IMR-90 (cell line): ENCODE measurements at regions not wholly inside any gene's neighbourhood (a gene's known extent, or its start where the extent isn't known, plus 50 kb on each side); places are given as distances from the start of the nearest gene placed in this dataset.

Source experiments
- ATAC-seq: fragments of 200-7000 bp; cut with Tn5 transposase; 2 replicates; pipeline ENCODE4 v1.9.1; 2020; ENCODE audit warnings: low read depth, mild to moderate bottlenecking, moderate library complexity
- BruUV-seq: library from RNA; stranded (reverse); fragments of 400-500 nt; replicated peaks from 2 replicates; lab custom pipeline; 2021; lab: Mats Ljungman, UMichigan
- CTCF ChIA-PET: fragments of 300-600 bp; formaldehyde crosslinking; extraction: SDS; loops from one replicate; lab custom pipeline; 2021; ENCODE audit warnings: antibody characterized with exemption; lab: Yijun Ruan, JAX
- POLR2A ChIA-PET: fragments of 300-600 bp; sonication (Branson Sonifier 250); formaldehyde crosslinking; loops from one replicate; lab custom pipeline; 2022; ENCODE audit warnings: antibody characterized with exemption; ENCODE audit not compliant: unreplicated experiment; lab: Charles Lee
- DNase-seq: peaks from one replicate; pipeline ENCODE4 v3.0.0; 2013
- H2AFZ ChIP-seq: replicated peaks from 2 replicates; pipeline ENCODE3; 2013; ENCODE audit warnings: low read length, mild to moderate bottlenecking; ENCODE audit not compliant: poor library complexity
- H2AK5ac ChIP-seq: 2 replicates; pipeline ENCODE4 v1.6.1; 2013; ENCODE audit warnings: low read depth, low read length, inconsistent platforms
- H2AK9ac ChIP-seq: replicated peaks from 2 replicates; pipeline ENCODE3; 2013; ENCODE audit warnings: mild to moderate bottlenecking, low read depth, low read length, moderate library complexity; ENCODE audit not compliant: poor library complexity
- H2BK120ac ChIP-seq: 2 replicates; pipeline ENCODE4 v1.6.1; 2013; ENCODE audit warnings: low read depth, low read length, inconsistent platforms
- H2BK15ac ChIP-seq: 3 replicates; pipeline ENCODE4 v1.6.1; 2013; ENCODE audit warnings: low read depth, low read length, inconsistent platforms
- H2BK20ac ChIP-seq: 2 replicates; pipeline ENCODE4 v1.6.1; 2013; ENCODE audit warnings: low read depth, mild to moderate bottlenecking, inconsistent platforms, low read length, moderate library complexity
- H2BK5ac ChIP-seq: 2 replicates; pipeline ENCODE4 v1.6.1; 2013; ENCODE audit warnings: mild to moderate bottlenecking, low read depth, low read length, inconsistent platforms; ENCODE audit not compliant: poor library complexity, severe bottlenecking
- H3K14ac ChIP-seq: replicated peaks from 2 replicates; pipeline ENCODE4 v1.6.1; 2013; ENCODE audit warnings: low read depth, low read length, inconsistent platforms
- H3K18ac ChIP-seq: 2 replicates; pipeline ENCODE4 v1.6.1; 2013; ENCODE audit warnings: low read depth, low read length, control low read depth
- H3K23ac ChIP-seq: 2 replicates; pipeline ENCODE4 v1.6.1; 2013; ENCODE audit warnings: low read depth, low read length, inconsistent platforms
- H3K27ac ChIP-seq: 2 replicates; pipeline ENCODE4 v1.5.1; 2013; ENCODE audit warnings: mild to moderate bottlenecking, control low read depth, low read length; ENCODE audit not compliant: insufficient read depth
- H3K27me3 ChIP-seq: 2 replicates; pipeline ENCODE4 v1.6.1; 2013; ENCODE audit warnings: low read length; ENCODE audit not compliant: control insufficient read depth, insufficient read depth
- H3K36me3 ChIP-seq: 2 replicates; pipeline ENCODE4 v1.6.1; 2013; ENCODE audit warnings: low read length, mixed read lengths; ENCODE audit not compliant: control insufficient read depth, insufficient read depth
- H3K4ac ChIP-seq: 2 replicates; pipeline ENCODE4 v1.6.1; 2013; ENCODE audit warnings: low read depth, low read length, inconsistent platforms
- H3K4me1 ChIP-seq: 2 replicates; pipeline ENCODE4 v1.6.1; 2013; ENCODE audit warnings: low read length, mixed read lengths; ENCODE audit not compliant: control insufficient read depth, insufficient read depth
- H3K4me2 ChIP-seq: 2 replicates; pipeline ENCODE4 v1.6.1; 2013; ENCODE audit warnings: low read depth, mild to moderate bottlenecking, control low read depth, low read length, moderate library complexity
- H3K4me3 ChIP-seq: 2 replicates; pipeline ENCODE4 v1.5.1; 2013; ENCODE audit warnings: low read depth, mild to moderate bottlenecking, control low read depth, low read length, moderate library complexity; ENCODE audit not compliant: insufficient read depth
- H3K56ac ChIP-seq: 2 replicates; pipeline ENCODE4 v1.6.1; 2013; ENCODE audit warnings: low read length, inconsistent platforms; ENCODE audit not compliant: insufficient read depth; ENCODE audit errors: extremely low read depth
- H3K79me1 ChIP-seq, 2 experiments: 2 replicates each; pipeline ENCODE4 v1.6.1; 2013; ENCODE audit warnings: low read length in 2 of 2, inconsistent platforms in 1 of 2, low read depth in 1 of 2
- H3K9ac ChIP-seq: 2 replicates; pipeline ENCODE4 v1.6.1; 2013; ENCODE audit warnings: low read depth, low read length, control low read depth
- H3K9me1 ChIP-seq: 2 replicates; pipeline ENCODE4 v1.6.1; 2013; ENCODE audit warnings: low read length, inconsistent platforms; ENCODE audit not compliant: insufficient read depth
- H3K9me3 ChIP-seq: 2 replicates; pipeline ENCODE4 v1.6.1; 2013; ENCODE audit warnings: low read length; ENCODE audit not compliant: control insufficient read depth, insufficient read depth
- H4K20me1 ChIP-seq: 2 replicates; pipeline ENCODE4 v1.6.1; 2013; ENCODE audit warnings: low read length, inconsistent platforms; ENCODE audit not compliant: insufficient read depth
- H4K5ac ChIP-seq: 2 replicates; pipeline ENCODE4 v1.6.1; 2013; ENCODE audit warnings: mild to moderate bottlenecking, low read depth, low read length, control low read depth
- H4K8ac ChIP-seq, 2 experiments: 2 replicates each; pipeline ENCODE4 v1.6.1; 2013; ENCODE audit warnings: low read depth in 2 of 2, low read length in 2 of 2, control low read depth in 1 of 2, inconsistent platforms in 1 of 2
- H4K91ac ChIP-seq: 2 replicates; pipeline ENCODE4 v1.6.1; 2013; ENCODE audit warnings: low read depth, low read length, inconsistent platforms; ENCODE audit not compliant: insufficient read depth
- CEBPB ChIP-seq: IDR thresholded peaks from 2 replicates; pipeline ENCODE4 v1.6.1; 2012; ENCODE audit warnings: low read depth, low read length, improper control_type of control experiment
- CHD1 ChIP-seq: IDR thresholded peaks from 2 replicates; pipeline ENCODE4 v1.6.1; 2012; ENCODE audit warnings: low read depth, low read length, improper control_type of control experiment
- CTCF ChIP-seq: conservative IDR thresholded peaks from 2 replicates; pipeline ENCODE4 v1.5.1; 2012; ENCODE audit warnings: mild to moderate bottlenecking, low read depth, low read length, improper control_type of control experiment
- ELK1 ChIP-seq: fragments of 150-350 bp; IDR thresholded peaks from 2 replicates; pipeline ENCODE4 v1.6.1; 2016; ENCODE audit warnings: low read depth, mild to moderate bottlenecking, low read length, moderate library complexity, borderline replicate concordance
- FOS ChIP-seq: fragments of 150-350 bp; IDR thresholded peaks from 2 replicates; pipeline ENCODE4 v1.6.1; 2016; ENCODE audit warnings: low read depth, low read length
- MAFK ChIP-seq: IDR thresholded peaks from 2 replicates; pipeline ENCODE4 v1.6.1; 2012; ENCODE audit warnings: low read depth, low read length, improper control_type of control experiment
- MAZ ChIP-seq: IDR thresholded peaks from 2 replicates; pipeline ENCODE4 v1.6.1; 2012; ENCODE audit warnings: low read depth, mild to moderate bottlenecking, low read length, improper control_type of control experiment, moderate library complexity, borderline replicate concordance
- NFE2L2 ChIP-seq: fragments of 150-350 bp; IDR thresholded peaks from 2 replicates; pipeline ENCODE4 v1.6.1; 2016; ENCODE audit warnings: low read depth, mild to moderate bottlenecking, low read length
- POLR2A ChIP-seq: IDR thresholded peaks from 2 replicates; pipeline ENCODE4 v1.6.1; 2012; ENCODE audit warnings: mild to moderate bottlenecking, low read depth, low read length
- RCOR1 ChIP-seq: IDR thresholded peaks from 2 replicates; pipeline ENCODE4 v1.6.1; 2012; ENCODE audit warnings: mild to moderate bottlenecking, low read length, improper control_type of control experiment; ENCODE audit not compliant: insufficient replicate concordance
- RFX5 ChIP-seq: IDR thresholded peaks from 2 replicates; pipeline ENCODE4 v1.8.0; 2012; ENCODE audit warnings: low read depth, mild to moderate bottlenecking, low read length, moderate library complexity
- USF2 ChIP-seq: fragments of 150-350 bp; IDR thresholded peaks from 2 replicates; pipeline ENCODE4 v1.6.1; 2017; ENCODE audit warnings: mild to moderate bottlenecking, antibody characterized with exemption, low read length, low read depth
- dilution Hi-C: fragments of 300-500 bp; cut with HindIII; formaldehyde crosslinking; loops from one replicate; pipeline ENCODE4 v1.14.3; 2018; ENCODE audit warnings: low sequenced_read_pairs; ENCODE audit not compliant: unreplicated experiment
- in situ Hi-C: fragments of 300-500 bp; cut with MboI; formaldehyde crosslinking; loops from 3 replicates; pipeline ENCODE4 v1.14.3; 2019; ENCODE audit warnings: low sequenced_read_pairs, inconsistent platforms, mixed read lengths
- intact Hi-C: fragments of 100-400 bp; cut with micrococcal nuclease; formaldehyde crosslinking; loops from 2 replicates; pipeline ENCODE4 v1.10.0; 2022

GRCh38 chr6:122887941-122888340, 98.9 kb downstream of the SMPDL3A start:
- Histone ChIP-seq H3K23ac (no peak overlapping the region), H3K56ac (no peak overlapping the region), H3K27ac (no peak overlapping the region), H2AK5ac (no peak overlapping the region), H2BK5ac (no peak overlapping the region), H2AK9ac (no peak overlapping the region), H3K27me3 (no peaks in the 10 kb centered on the region), H4K20me1 (no peaks in the 10 kb centered on the region), H4K8ac (no peak overlapping the region), H3K36me3 (no peaks in the 10 kb centered on the region), H3K4ac (no peak overlapping the region), H2BK15ac (no peak overlapping the region), H4K5ac (no peak overlapping the region), H3K9me3 (no peaks in the 10 kb centered on the region; the same call in 1 of the 2 replicates), H4K91ac (no peak overlapping the region), H2BK120ac (no peak overlapping the region), H3K18ac (no peak overlapping the region), H3K79me1 (no peaks in the 10 kb centered on the region), H3K14ac (no peak overlapping the region), H2BK20ac (no peak overlapping the region), H3K4me2 (no peak overlapping the region), H3K9ac (no peak overlapping the region), H3K4me1 (no peaks in the 10 kb centered on the region), H3K4me3 (no peak overlapping the region), H3K9me1 (no peaks in the 10 kb centered on the region), H2AFZ (no peak overlapping the region)
- DNase-seq = no peak
- dilution Hi-C loops = no loop called here
- no peak for ATAC-seq
- intact Hi-C loops = no loop called here
- in situ Hi-C loops = no loop called here
- ChIA-PET POLR2A (no interaction called here), CTCF (no interaction called here)
- BruUV-seq = no TSS peak
- TF ChIP-seq CTCF (no peak), CEBPB (no peak), NFE2L2 (no peak), RFX5 (no peak), MAFK (no peak), RCOR1 (no peak), USF2 (no peak), MAZ (no peak), FOS (no peak), ELK1 (no peak), CHD1 (no peak), POLR2A (no peak)
